SU-DHL-6 (cell line): ENCODE measurements at regions not wholly inside any gene's neighbourhood (a gene's known extent, or its start where the extent isn't known, plus 50 kb on each side); places are given as distances from the start of the nearest gene placed in this dataset.

ENCODE experiments used
- H2AFZ ChIP-seq: fragments of 200-600 bp; sonication (generic); 2 replicates; pipeline ENCODE4 v1.6.1; 2014; ENCODE audit warnings: low read depth, mild to moderate bottlenecking, moderate library complexity, mixed read lengths, antibody characterized with exemption, low read length; ENCODE audit not compliant: severe bottlenecking
- H3F3A ChIP-seq: fragments of 200-600 bp; shearing (Covaris generic); 2 replicates; pipeline ENCODE4 v1.6.0; 2016; ENCODE audit warnings: antibody characterized with exemption, mild to moderate bottlenecking; ENCODE audit not compliant: insufficient read depth
- H3K27ac ChIP-seq: fragments of 200-600 bp; sonication (generic); 2 replicates; pipeline ENCODE4 v1.5.1; 2016; ENCODE audit warnings: low read depth, mild to moderate bottlenecking, low read length, moderate library complexity, mixed read lengths
- H3K27me3 ChIP-seq: fragments of 200-600 bp; sonication (generic), shearing (Covaris generic); 2 replicates; pipeline ENCODE4 v1.6.0; 2014; ENCODE audit warnings: mild to moderate bottlenecking, low read length
- H3K36me3 ChIP-seq: fragments of 200-600 bp; sonication (generic); 2 replicates; pipeline ENCODE4 v1.6.1; 2014; ENCODE audit warnings: mild to moderate bottlenecking, low read length, mixed read lengths
- H3K4me2 ChIP-seq: fragments of 300-600, 200-600 bp; shearing (Covaris generic), sonication (generic); 2 replicates; pipeline ENCODE4 v1.6.0; 2014; ENCODE audit warnings: low read length, low read depth, mild to moderate bottlenecking; ENCODE audit not compliant: poor library complexity, severe bottlenecking
- H3K4me3 ChIP-seq: fragments of 200-600 bp; sonication (generic); 2 replicates; pipeline ENCODE4 v1.5.1; 2014; ENCODE audit warnings: antibody characterized with exemption, low read length, mild to moderate bottlenecking, mixed read lengths; ENCODE audit not compliant: insufficient read depth, poor library complexity, severe bottlenecking
- H3K79me2 ChIP-seq: fragments of 200-600 bp; sonication (generic); 2 replicates; pipeline ENCODE4 v1.6.1; 2014; ENCODE audit warnings: mild to moderate bottlenecking, low read length, moderate library complexity; ENCODE audit not compliant: insufficient read depth
- H3K9ac ChIP-seq: fragments of 200-600 bp; sonication (generic); 2 replicates; pipeline ENCODE4 v1.7.0; 2014; ENCODE audit warnings: mild to moderate bottlenecking, low read length
- H3K9me2 ChIP-seq: fragments of 200-600 bp; sonication (generic); replicated peaks from 2 replicates; pipeline ENCODE4 v1.6.1; 2014; ENCODE audit warnings: low read length; ENCODE audit not compliant: insufficient read depth
- H3K9me3 ChIP-seq: fragments of 200-600 bp; sonication (generic); 2 replicates; pipeline ENCODE4 v1.6.1; 2014; ENCODE audit warnings: low read length, mixed read lengths; ENCODE audit not compliant: insufficient read depth
- H4K20me1 ChIP-seq: fragments of 200-600 bp; sonication (generic); 2 replicates; pipeline ENCODE4 v1.6.1; 2014; ENCODE audit warnings: low read depth, mild to moderate bottlenecking, antibody characterized with exemption, low read length, moderate library complexity, mixed read lengths
- CTCF ChIP-seq: fragments of 200-600 bp; sonication (generic); IDR thresholded peaks from one replicate; pipeline ENCODE4 v1.5.1; 2017; ENCODE audit warnings: antibody characterized with exemption, mild to moderate bottlenecking, low read length, moderate library complexity; ENCODE audit not compliant: insufficient read depth, poor library complexity, severe bottlenecking
- EZH2phosphoT487 ChIP-seq: fragments of 200-600 bp; sonication (generic), shearing (Covaris generic); conservative IDR thresholded peaks from 2 replicates; pipeline ENCODE4 v1.6.1; 2018; ENCODE audit warnings: mild to moderate bottlenecking, antibody characterized with exemption, low read length, moderate library complexity, mixed read lengths

GRCh38 chr13:33494596-33495204 is 209.1 kb upstream of the STARD13 start:
- Histone ChIP-seq H3K79me2 (no peaks in the 10 kb centered on the region), H3K4me2 (no peak overlapping the region), H3F3A (no peaks in the 10 kb centered on the region), H3K36me3 (no peaks in the 10 kb centered on the region), H3K9me2 (no peaks in the 10 kb centered on the region), H3K27ac (no peak overlapping the region), H4K20me1 (no peaks in the 10 kb centered on the region), H2AFZ (no peak overlapping the region), H3K27me3 (no peaks in the 10 kb centered on the region), H3K9ac (no peak overlapping the region), H3K9me3 (no peaks in the 10 kb centered on the region), H3K4me3 (no peak overlapping the region)
- TF ChIP-seq CTCF, result no peak
- no peak for TF ChIP-seq EZH2phosphoT487

GRCh38 chr13:33496336-33496735 is 210.8 kb upstream of the STARD13 start:
- H3K27ac ChIP-seq, result no peak overlapping the region
- no peaks in the 10 kb centered on the region for H3K9me2 ChIP-seq
- H3K4me3 ChIP-seq, result no peak overlapping the region
- no peaks in the 10 kb centered on the region for H3K36me3 ChIP-seq
- H3K27me3 ChIP-seq, result no peaks in the 10 kb centered on the region
- no peaks in the 10 kb centered on the region for H3K79me2 ChIP-seq
- H3K9ac ChIP-seq, result no peak overlapping the region
- no peak for TF ChIP-seq CTCF
- no peak for TF ChIP-seq EZH2phosphoT487
- no peaks in the 10 kb centered on the region for H4K20me1 ChIP-seq
- no peak overlapping the region for H2AFZ ChIP-seq
- H3F3A ChIP-seq, result no peaks in the 10 kb centered on the region
- no peaks in the 10 kb centered on the region for H3K9me3 ChIP-seq
- H3K4me2 ChIP-seq, result no peak overlapping the region

- Histone ChIP-seq H3F3A (no peaks in the 10 kb centered on the region), H2AFZ (no peak overlapping the region), H3K36me3 (no peaks in the 10 kb centered on the region), H3K9me3 (no peaks in the 10 kb centered on the region), H3K9ac (no peak overlapping the region), H3K4me3 (no peak overlapping the region), H3K27me3 (no peaks in the 10 kb centered on the region), H3K79me2 (no peaks in the 10 kb centered on the region), H3K9me2 (no peaks in the 10 kb centered on the region), H4K20me1 (no peaks in the 10 kb centered on the region), H3K4me2 (no peak overlapping the region), H3K27ac (no peak overlapping the region)
- TF ChIP-seq CTCF (no peak), EZH2phosphoT487 (no peak)
Measured at GRCh38 chr13:33497146-33497845, 211.7 kb upstream of the STARD13 start.
